ENCODE measurements at regions not wholly inside any gene's neighbourhood (a gene's known extent, or its start where the extent isn't known, plus 50 kb on each side); places are given as distances from the start of the nearest gene placed in this dataset.
"Not testable (repeated sequence)": the region's sequence is repeated elsewhere in the genome, so short reads cannot be mapped to it uniquely, and the experiment has no call there.

GRCh38 chr10:124160176-124160575 is 66.8 kb upstream of the CHST15 start:
- DNase-seq: no peak

DNA sequence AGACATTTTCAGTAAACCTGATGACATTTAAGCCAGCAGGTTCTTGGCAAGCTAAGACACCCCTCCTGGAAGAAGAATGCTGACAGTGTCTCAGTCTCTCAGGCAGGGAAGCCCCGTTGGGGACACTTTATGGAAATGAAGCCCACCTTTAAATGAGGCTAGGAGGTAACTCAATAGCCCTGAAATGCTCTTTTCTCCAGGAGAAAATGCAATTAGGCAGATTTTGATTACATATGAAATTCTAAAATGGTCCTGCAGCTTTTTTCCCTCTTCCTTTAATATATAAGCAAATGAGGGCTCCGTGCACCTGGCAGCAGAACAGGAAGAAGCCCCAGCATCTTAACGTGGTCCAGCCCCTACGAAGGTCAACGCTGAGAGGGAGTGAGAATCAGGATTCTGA is 65.8 kb upstream of the CHST15 start:
- DNase-seq: no peak

- no peak for DNase-seq
These were observed 65.2 kb upstream of the CHST15 start for GRCh38 chr10:124158592-124158991.

DNA sequence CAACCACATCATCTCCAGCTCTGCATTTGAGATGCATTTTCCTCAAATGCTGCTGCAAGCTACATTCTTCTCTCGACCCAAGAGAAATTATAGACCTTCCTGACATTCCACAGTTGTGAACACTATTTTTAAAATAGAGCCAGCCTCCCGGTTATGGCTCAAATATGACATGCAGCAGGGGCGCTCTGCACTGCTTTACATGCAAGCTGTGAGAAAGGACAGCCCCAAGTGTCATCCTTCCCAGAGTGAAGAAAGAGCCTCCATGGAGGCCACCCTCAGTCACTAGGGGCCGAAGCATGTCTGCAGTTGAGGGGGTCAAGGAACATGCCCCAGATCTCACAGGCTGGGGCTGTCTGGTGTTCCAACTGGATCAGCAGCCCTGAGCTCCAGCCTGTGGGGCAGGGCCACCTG is 63.9 kb upstream of the CHST15 start:
- DNase-seq: no peak

DNA sequence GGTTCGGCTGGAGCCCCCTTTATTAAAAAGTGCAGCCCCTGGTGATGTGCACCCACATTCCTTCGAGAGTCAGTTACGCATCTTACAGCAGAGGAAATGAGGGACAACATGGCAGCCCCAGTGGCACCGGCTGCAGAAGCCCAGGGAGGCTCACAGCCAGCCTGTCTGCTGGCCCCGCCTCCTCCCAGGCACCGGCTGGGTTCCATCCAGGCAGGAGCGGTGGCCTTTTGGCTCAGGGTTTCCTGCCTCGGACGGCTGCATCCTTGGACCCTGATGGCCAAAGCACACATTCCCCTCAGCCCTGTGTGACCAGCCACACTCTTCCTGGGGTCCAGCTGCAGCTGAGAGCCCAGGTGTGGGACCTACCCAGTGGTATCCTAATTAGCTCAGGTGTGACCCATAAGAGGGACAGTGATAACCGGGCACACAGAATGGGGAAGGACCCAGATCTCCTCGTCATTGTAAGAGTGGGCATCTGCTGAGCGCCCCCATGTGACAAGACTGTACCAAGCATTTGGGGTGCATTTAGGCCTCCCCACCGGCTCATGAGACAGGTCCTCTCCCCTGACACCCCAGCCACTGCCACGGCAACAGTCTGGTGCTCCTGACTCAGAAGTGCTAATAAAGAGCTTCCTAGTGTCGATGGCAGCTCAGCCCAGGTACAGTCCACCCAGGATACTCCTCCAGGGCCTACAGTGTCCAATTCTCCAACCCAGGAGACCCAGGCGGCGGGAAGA is 63.3 kb upstream of the CHST15 start:
- DNase-seq: peak; percentile 10

DNA sequence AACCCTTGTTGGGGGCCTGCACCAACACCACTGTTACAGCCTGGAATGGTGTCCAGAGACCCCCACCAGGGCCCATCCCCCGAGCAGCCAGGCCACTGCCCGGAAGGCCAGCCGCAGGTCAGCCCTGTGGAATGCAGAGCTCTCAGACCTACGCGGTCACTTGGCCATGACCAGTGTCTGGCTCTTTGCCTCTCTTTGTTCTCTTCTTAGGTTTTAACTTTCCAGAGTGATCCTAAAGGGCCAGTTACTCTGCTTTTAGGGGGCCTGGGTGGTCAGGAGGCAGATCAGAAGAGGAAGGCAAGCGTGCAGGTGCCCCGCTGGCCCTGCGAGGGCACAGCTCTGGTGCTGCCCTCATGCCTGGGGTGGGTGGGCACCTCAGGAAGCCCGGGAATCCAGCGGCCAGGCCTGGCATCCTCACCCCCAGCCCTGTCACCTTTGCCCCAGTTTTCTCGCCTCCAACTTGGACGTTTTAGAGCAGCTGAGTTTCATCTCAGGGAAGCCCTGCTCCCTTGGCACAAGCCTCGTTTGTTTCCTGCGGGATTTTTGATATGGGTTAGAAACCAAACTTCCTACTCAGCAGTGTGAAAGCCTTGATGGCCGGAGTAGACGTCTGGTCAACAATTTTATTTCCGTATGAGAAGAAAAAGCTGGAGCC is 62.5 kb upstream of the CHST15 start:
- DNase-seq: no peak

- DNase-seq: peak; percentile 51
These were observed 59.8 kb upstream of the CHST15 start for GRCh38 chr10:124153023-124153826.

DNA sequence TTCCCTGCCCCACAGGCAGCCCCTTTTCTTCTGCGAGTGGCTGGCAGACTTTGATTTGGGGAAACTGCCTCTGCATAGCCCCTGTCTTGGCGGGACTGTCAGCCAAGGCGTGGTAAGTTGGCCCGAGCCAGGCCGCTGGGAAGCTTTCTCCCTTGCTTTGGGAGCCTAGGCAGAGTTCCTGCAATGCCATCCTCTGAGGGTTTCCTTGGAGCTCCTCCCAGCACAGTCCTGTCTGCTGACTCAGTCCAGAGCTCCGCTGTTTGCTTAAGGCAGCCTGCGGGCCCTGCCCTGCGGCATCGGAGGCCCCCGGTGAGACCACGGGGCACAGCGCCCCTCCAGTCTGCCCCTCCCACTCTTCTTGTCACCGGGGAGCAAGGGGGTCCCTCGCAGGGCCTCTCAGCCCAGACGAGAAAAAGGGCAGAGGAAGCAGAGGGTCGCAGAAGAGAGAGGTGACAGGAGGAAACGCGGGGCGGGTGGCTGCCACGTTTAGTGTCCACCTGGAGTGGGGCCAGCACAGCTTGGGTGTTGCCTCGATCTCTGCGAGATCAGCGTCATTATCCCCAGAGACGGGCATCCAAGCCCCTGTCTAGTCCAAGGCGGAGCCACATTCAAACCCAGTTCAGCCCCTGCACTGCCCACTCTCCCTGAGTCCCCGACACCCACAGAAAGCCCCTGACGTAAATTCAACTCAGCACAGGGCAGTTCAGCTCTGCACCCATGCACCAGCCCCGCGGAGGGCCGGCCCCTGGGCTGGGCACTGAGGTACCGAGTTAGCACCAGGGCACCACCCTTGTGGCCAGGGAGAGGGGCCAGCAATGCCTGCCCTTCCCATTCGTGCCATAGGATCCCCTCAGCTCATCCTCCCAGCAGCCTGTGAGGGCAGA is 59.0 kb upstream of the CHST15 start:
- peak; percentile 10 for DNase-seq

DNA sequence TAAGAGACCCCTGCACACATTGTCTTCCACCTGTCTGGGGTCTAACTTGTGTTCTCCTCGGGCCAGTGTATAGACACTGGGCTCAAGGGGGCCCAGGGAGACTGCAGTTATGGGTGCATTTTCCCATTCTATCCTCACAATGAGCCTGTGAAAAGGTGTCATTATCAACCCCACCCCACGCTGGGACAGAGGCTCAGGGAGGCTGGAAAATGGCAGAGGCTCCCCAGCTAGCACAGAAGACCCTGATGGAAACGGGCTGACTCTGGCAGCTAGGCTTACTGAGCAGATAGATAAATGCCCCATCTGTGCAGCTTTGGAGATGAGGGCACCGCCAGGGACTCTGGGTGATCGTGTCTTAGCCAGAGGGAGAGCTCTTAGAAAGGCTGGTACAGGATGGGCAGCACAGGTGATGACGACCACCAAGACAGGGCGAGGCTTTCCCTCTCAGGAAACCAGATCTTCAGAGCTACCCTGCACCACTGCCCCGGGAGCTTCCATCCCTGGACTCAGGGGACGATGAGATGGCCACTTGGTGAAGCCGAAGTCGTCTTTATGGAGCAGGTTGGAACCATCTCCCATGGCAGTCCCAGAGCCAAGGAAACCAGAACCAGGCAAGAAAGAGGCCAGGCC is 58.2 kb upstream of the CHST15 start:
- DNase-seq: no peak

DNA sequence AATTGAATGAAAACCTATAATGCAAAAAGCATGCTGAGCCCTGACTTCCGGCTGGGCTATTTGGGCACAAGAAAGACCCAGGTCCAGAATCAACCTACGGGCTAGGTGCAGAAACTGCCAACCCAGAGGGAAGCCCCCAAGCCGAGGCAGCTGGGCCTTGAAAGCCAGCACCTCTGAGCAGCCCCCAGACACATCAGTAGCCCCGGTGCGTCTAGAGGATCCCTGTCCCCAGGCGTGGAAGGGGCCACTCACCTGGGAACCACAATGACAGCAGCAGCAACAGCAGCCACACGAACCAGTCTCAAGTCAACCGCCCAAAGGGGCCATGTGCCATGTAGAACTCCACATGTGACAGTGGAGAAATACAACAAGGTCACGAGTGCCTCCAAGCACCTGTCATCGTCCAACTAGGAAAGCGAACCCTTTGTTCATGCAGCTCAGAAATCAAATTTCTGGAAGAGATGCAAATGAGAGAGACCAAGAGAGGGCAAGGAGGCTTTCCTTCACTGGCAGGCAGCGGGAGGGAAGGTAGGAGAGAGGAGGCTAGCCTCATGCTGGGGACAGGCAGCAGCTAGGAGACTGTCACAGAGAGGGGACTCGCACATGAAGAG is 57.5 kb upstream of the CHST15 start:
- DNase-seq: no peak

GRCh38 chr10:124150189-124150806 is 56.9 kb upstream of the CHST15 start:
- DNase-seq: no peak

GRCh38 chr10:124149189-124150042 is 56.0 kb upstream of the CHST15 start:
- peak; percentile 18 for DNase-seq

- DNase-seq: not testable (repeated sequence)
These were observed 55.3 kb upstream of the CHST15 start for GRCh38 chr10:124148509-124149188.

GRCh38 chr10:124146483-124146882 is 53.1 kb upstream of the CHST15 start:
- no peak for DNase-seq

DNA sequence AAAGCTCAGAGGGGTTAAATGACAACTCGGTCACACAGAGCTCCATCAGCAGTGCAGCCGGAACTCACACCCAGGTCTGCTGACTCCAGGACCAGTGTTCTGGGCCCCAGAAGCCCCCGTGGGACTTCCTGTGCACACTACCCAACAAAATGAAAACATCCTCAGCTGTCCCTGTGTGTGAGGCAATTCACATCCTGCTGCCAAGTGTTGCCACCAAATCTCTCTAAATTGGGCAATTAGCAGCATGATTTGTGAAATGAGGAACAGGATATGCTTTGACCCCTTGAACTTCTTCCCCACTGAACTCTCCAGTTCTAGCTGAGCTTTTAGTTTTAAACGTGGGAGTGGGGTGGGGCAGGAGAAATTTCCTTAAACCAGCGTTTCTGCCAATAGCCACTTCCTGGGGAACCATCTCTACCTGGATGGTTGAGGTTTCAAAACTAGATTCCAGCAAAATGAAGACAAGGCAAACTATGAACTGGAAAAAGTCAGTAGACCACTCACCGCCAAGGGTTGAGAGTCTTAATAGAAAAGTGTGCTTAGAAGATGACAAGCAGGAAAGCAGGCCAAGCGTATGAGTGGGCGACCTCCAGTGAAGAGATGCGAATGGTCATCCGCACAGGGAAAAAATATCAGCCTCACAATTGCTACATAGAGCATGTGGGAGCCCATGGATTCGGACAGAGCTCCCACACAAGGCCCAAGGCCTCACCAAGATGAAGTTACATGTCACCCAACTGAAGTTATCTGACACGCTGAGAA is 51.9 kb upstream of the CHST15 start:
- peak; percentile 82 for DNase-seq

DNA sequence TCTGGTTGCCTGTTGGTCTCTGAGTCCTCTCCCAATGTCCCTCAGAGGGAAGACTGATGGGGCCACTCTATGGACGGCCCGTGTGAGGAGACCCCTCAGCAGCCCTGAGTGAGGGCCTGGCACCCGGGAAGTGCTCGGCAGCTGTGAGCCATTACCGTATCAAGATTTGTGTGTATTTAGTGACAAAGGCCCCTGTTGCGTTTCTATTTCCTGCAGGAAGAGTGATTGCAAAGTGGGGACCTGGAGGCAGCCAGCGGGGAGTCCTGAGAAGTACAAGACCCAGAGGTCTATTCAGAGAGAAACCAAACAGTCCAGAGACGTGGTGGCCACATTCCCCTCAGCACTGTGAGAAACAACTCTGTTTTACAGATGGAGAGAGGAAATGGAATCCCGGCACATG is 51.1 kb upstream of the CHST15 start:
- DNase-seq: no peak

- no peak for DNase-seq
These were observed 50.3 kb upstream of the CHST15 start for GRCh38 chr10:124143721-124144120.
